SH-SY5Y (cell line): ENCODE measurements at regions not wholly inside any gene's neighbourhood (a gene's known extent, or its start where the extent isn't known, plus 50 kb on each side); places are given as distances from the start of the nearest gene placed in this dataset.

Source experiments
- GATA2 ChIP-seq: IDR thresholded peaks from 2 replicates; pipeline ENCODE4 v1.6.1; 2011; ENCODE audit warnings: mild to moderate bottlenecking, low read depth, low read length
- GATA3 ChIP-seq: IDR thresholded peaks from 2 replicates; pipeline ENCODE4 v1.6.1; 2011; ENCODE audit warnings: low read depth, mild to moderate bottlenecking, low read length, moderate library complexity

DNA sequence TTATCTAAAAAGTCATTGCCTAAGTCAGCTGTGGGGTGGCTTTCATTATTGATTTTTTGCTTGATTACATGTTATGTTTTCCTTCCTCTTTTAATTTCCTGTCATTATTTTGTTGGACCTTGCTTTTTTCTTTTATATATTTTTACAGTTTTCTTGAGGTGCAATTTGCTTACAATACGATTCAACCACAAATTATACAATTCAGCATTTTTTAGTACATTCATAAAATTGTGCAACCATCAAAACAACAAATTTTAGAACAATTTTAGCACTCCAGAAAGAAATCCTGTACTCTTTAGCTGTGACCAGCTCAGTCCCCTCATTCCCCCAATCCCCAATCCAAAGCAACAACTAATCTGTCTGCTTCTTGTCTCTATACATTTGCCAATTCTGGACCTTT, 608.9 kb downstream of the C6orf118 start:
- TF ChIP-seq GATA2 (no peak), GATA3 (no peak)
